GM18951 (cell line): ENCODE measurements at regions not wholly inside any gene's neighbourhood (a gene's known extent, or its start where the extent isn't known, plus 50 kb on each side); places are given as distances from the start of the nearest gene placed in this dataset.
"Not testable (repeated sequence)": the region's sequence is repeated elsewhere in the genome, so short reads cannot be mapped to it uniquely, and the experiment has no call there.

Source experiments
- POLR2A ChIP-seq: IDR thresholded peaks from 4 replicates; pipeline ENCODE4 v1.6.1; 2011; ENCODE audit warnings: mild to moderate bottlenecking; ENCODE audit not compliant: insufficient read length, insufficient read depth; ENCODE audit errors: extremely low read depth
- in situ Hi-C: fragments of 300-500 bp; cut with MboI; formaldehyde crosslinking; loops from one replicate; pipeline ENCODE4 v1.12.0; 2022; ENCODE audit warnings: low sequenced_read_pairs, mixed read lengths, inconsistent platforms; ENCODE audit not compliant: unreplicated experiment

DNA sequence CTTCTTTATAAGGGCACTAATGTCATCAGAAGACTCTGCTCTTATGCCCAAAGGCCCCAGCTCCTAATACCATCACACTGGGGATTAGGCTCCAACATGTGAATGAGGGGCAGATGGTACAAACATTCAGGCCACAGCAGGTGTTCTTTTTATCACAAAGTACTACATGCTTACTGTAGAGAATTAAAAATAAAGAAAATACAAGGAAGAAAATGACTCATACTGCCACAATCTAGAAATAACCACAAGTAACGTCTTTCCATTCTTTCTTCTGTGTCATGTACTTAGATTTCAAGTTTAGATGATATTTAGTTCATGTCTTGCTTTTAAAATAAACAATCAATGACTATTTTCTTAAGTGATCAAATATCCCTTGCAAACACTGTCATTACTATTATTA, 100.3 kb upstream of the NEDD4L start:
- TF ChIP-seq POLR2A, result no peak
- in situ Hi-C loops, result no loop called here

DNA sequence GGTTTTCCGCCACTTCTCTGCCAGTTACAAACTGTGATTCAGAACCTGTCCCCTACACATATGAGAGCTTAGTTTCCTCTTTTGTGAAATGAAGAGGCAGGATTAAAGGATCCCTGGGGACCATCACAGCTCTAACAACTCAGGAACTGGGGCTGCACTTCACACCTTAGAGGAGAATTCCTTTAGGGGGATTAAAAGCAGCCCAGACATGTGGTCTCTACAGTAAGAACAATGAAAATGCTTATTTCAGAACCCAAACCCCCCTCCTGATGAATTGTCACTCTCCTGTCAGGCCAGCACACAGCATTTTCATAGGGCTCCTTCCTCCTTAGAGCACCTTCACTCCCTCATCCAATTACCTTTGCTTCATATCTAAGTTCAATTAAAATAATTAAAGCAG, 101.5 kb upstream of the NEDD4L start:
- in situ Hi-C loops, result no loop called here
- no peak for TF ChIP-seq POLR2A

DNA sequence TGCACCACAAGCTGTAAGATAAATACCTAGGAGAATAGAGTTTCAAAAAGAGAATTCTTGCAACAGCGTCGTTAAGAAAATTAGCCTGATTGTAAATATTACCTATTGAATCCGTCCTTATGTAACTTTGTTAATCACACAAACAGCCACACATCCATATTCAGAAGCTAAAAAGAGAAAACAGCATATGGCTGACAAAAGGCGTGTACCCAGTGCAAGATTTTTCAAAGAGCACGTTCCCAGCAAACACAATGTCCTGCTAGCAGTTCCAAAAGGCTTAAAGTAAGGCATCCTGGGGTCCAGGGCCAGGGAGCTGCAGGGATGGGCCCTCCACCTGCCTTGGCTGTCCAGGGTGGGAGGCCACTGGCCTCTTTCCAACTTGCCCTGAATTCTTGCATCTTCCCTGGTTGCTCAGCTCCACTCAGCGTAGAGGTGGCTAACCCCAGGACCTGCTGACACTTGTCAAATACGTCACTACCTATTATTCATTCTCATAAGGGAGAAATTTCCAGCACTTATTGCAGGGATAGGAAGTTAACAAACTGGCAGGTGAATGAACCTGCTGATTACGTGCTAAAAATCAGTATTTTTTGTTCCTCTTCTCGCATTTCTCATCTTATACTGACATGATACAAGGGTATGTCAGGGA, 102.1 kb upstream of the NEDD4L start:
- TF ChIP-seq POLR2A, result no peak
- in situ Hi-C loops, result no loop called here

DNA sequence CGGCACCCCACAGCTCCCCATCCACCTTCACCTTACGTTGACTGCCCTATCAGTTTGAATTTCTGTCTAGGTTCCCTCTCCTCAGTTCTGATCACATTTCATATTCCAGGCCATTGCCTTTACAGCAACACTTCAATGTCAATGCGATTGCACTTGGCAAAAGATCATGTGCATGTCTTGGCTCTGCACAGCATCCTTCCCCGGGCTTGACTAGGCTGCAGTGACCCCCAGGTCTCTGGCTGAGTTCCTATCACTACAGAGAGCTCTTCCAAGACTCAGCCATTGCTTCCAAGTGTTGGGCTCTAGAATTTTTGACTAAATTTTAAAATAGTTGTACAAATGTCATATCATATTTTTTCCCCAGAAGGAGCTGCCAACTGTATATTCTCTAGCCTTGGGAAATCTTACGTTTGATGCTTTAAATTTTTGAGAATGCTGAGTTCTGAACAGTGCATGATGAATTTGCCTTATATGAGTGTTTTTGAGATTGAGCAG, 103.8 kb upstream of the NEDD4L start:
- in situ Hi-C loops, result no loop called here
- no peak for TF ChIP-seq POLR2A

DNA sequence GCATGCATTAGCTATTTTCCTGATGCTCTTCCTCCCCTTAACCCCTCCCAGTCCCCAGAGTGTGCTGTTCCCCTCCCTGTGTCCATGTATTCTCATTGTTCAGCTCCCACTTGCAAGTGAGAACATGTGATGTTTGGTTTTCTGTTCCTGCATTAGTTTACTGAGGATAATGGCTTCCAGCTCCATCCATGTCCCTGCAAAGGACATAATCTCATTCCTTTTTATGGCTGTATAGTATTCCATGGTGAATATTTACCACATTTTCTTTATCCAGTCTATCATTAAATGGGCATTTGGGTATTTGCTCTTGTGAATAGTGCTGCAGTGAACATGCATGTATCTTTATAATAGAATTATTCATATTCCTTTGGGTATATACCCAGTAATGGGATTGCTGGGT, 109.7 kb upstream of the NEDD4L start:
- in situ Hi-C loops, result not testable (repeated sequence)

DNA sequence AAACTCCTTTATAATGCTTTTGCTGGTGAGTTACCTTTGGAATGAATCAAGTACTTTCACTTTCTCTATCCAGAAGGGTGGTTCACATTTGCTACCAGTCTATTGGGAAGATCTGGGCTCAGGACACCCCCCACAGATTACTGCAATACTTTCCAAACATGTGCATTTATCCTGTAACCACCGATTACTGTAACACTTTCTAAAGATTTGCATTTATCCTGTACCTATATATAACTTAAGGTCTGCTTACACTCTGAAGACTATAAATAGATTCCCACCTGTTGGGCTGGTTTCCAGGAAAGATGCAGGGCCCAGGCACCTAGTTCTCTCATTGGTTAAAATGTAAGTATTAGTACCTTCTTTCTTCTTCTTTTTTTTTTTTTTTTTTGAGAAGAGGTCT, 113.0 kb upstream of the NEDD4L start:
- no peak for TF ChIP-seq POLR2A
- in situ Hi-C loops, result no loop called here

DNA sequence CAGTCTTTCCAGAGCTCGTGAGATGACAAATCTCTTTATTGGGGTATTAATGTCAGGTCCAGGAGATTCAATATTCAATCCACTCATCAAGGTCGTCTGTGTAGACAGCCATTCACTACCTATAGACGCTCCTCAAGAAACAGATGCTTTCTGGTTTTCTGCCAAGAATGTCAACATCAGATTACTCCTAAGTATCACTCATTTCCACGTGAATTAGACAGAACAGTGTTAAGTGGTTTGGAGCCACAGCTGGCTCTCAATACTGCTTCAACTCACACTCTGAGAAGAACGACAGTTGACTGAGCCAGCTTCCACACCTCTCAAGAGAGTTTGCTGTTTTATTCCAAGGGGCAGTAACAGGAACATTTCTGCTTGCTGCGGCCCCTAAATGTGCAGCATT, 113.5 kb upstream of the NEDD4L start:
- in situ Hi-C loops, result no loop called here
- no peak for TF ChIP-seq POLR2A

DNA sequence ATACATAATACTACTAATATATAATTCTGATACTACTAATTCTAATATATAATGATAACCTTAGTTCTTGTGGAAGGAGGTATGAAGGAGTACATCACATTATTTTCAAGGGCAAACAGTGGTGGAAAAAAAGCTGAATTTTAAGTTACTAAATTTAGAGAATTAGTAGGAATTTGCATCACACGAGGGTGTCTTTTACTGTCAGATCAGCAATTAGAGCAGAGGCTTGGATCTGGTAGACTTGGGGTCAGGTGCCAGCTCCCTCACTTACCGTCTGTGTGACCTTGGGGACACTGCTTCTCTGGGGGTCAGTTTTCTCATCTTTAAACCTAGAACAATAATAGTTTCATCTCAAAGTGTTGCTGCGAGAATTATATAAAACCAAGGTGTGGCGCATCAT, 114.1 kb upstream of the NEDD4L start:
- in situ Hi-C loops, result no loop called here
- TF ChIP-seq POLR2A, result no peak

DNA sequence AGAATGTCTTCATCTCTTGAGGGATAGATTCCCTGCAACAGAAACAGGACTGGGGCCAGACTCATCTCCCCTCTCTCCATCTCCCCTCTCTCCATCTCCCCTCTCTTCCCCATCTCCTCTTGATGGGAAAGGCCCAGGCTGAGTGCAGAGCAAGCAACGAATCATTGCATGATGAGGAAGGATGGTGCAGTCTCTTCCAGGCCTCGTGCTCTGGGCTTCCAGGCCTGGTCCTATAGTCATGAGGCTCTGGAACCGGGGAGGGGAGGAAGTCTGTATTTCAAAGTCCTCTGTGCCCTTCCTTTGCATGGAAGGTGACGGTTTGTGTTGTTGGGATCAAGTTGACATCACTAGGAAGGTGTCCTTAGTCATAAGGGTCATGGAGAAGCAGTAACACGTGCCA, 115.6 kb upstream of the NEDD4L start:
- no peak for TF ChIP-seq POLR2A
- in situ Hi-C loops, result no loop called here

DNA sequence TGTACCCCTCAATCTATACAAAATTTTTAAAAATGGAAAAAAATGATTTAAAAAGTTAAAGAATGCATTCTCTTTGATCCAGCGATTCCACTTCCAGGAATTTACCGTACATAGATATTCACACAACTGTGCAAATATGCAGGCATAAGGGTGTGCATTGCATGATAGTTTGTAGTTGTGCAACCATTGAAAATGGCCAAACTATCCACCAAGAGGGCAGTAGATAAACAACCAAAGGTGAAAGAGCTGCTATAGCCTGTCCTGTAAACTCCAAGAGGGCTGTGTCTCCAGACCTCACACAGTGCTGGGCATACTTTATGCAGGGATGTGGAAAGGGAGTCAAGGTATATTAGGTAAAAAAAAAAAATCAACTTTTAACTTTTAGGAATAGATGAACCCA, 116.5 kb upstream of the NEDD4L start:
- TF ChIP-seq POLR2A, result no peak
- in situ Hi-C loops, result no loop called here

DNA sequence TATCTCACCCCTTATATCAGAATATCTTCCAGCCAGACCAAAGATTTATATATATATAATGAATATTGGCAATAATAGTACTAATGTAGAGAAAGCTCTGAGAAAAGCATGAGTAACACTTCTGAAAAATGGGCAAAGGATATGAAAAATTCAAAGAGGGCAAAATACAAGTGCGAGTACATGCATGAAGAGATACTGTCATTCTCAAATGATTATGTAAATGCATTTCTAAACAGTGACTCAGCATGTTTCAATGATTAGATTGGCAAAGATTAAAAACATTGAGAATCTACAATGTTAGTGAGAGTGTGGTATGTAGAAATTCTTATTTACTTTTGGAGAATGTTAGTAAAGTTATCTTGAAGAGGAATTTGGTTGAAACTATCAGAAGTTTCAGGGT, 118.3 kb upstream of the NEDD4L start:
- no peak for TF ChIP-seq POLR2A
- in situ Hi-C loops, result no loop called here

DNA sequence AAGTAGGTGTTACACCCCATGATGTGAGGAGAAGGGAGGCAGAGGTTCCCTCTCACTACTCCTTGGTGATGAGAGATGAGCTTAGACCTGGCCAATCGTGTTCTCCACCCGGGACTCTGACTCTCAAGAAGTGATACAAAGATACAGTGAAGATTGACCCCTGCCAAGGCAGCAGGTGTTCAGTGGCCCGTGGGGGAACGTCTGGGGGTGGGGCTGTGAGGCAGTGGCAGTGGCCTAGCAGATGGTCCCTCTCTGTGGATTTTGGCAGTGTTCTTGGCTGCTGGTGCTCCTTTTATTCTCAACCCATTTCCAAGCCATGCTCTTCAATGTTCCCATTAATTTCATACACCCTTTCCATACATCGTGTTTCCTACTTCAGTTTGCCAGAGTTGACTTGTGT, 120.4 kb upstream of the NEDD4L start:
- no peak for TF ChIP-seq POLR2A
- in situ Hi-C loops, result no loop called here

DNA sequence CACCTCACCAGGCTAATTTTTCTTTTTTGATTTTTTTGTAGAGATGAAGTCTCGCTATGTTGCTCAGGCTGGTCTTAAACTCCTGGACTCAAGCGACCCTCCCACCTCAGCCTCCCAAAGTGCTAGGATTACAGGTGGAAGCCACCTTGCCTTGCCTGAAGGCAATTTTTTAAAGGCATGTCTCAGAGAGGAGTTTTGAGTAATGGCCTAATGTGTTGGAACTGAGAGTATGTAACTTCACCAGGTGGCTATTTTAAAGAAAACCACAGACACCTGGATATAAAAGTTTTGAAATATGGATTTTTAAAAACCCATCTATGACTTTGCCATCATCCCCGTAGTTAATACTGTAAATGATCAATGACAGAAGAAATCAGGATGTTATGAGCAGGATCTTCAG, 119.8 kb upstream of the ATP8B1 start:
- no peak for TF ChIP-seq POLR2A
- in situ Hi-C loops, result no loop called here

DNA sequence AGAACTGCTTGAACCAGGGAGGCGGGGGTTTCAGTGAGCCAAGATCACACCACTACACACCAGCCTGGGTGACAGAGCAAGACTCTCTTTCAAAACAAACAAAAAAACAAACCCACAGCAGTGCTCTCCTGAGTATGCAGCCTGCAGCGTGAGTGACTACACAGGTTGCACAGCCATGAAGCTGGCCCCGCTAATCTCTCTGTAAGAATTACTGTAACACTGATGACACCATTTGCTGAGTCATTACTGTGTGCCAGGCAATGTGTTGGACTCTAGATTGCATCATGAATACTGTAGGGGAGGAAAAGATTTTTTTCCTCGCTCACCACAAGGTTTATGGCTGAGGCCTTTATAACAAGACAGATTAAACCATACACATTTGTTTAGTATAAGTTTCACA, 118.6 kb upstream of the ATP8B1 start:
- no peak for TF ChIP-seq POLR2A
- in situ Hi-C loops, result no loop called here

DNA sequence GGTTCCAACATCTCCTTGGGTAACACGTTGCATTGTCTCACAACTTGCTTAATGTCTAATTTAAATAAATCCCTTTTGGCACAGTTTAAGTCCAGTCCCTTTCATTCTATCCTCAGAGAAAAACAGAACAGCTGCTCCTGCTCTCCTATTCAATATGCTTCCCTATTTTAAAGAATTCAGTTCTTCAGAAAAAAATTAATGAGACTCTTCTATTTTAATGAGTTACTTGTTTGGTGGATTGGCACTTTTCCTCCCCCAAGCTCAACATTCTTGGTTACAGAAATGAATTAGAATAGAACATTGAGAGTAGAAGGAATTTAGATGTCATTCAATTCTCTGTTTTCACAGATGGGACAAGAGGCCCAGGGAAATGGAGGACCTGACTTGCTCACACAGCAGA, 116.9 kb upstream of the ATP8B1 start:
- in situ Hi-C loops, result no loop called here
- TF ChIP-seq POLR2A, result no peak
